H9 (cell line): ENCODE measurements at regions not wholly inside any gene's neighbourhood (a gene's known extent, or its start where the extent isn't known, plus 50 kb on each side); places are given as distances from the start of the nearest gene placed in this dataset.

Source experiments
- DNase-seq: peaks from one replicate; pipeline ENCODE4 v3.0.0-alpha.2; 2017
- H2AFZ ChIP-seq: one replicate; pipeline ENCODE4 v1.6.1; 2013; ENCODE audit warnings: mild to moderate bottlenecking, low read length, control low read depth, moderate library complexity
- H2AK5ac ChIP-seq: 2 replicates; pipeline ENCODE4 v1.6.1; 2013; ENCODE audit warnings: low read length, control low read depth, mixed read lengths; ENCODE audit not compliant: insufficient read length
- H2BK120ac ChIP-seq: one replicate; pipeline ENCODE4 v1.6.1; 2013; ENCODE audit warnings: low read depth, mild to moderate bottlenecking, low read length, control low read depth, inconsistent platforms; ENCODE audit not compliant: poor library complexity, severe bottlenecking
- H2BK12ac ChIP-seq: 2 replicates; pipeline ENCODE4 v1.6.1; 2013; ENCODE audit warnings: low read length, control low read depth, mixed read lengths, low read depth; ENCODE audit not compliant: insufficient read length
- H2BK15ac ChIP-seq: 2 replicates; pipeline ENCODE4 v1.6.1; 2013; ENCODE audit warnings: low read depth, low read length, control low read depth
- H2BK20ac ChIP-seq: one replicate; pipeline ENCODE4 v1.6.1; 2013; ENCODE audit warnings: low read depth, mild to moderate bottlenecking, low read length, control low read depth, inconsistent platforms; ENCODE audit not compliant: poor library complexity, severe bottlenecking
- H2BK5ac ChIP-seq: 2 replicates; pipeline ENCODE4 v1.6.1; 2013; ENCODE audit warnings: low read length, control low read depth, mixed read lengths; ENCODE audit not compliant: insufficient read length
- H3K14ac ChIP-seq: 2 replicates; pipeline ENCODE4 v1.6.1; 2013; ENCODE audit warnings: low read length, control low read depth; ENCODE audit not compliant: insufficient read depth
- H3K18ac ChIP-seq: 2 replicates; pipeline ENCODE4 v1.6.1; 2013; ENCODE audit warnings: low read depth, mild to moderate bottlenecking, mixed read lengths, low read length, control low read depth; ENCODE audit not compliant: insufficient read length
- H3K23ac ChIP-seq: 2 replicates; pipeline ENCODE4 v1.6.1; 2013; ENCODE audit warnings: low read length, control low read depth, mixed read lengths, low read depth; ENCODE audit not compliant: insufficient read length
- H3K23me2 ChIP-seq: 2 replicates; pipeline ENCODE4 v1.6.1; 2013; ENCODE audit warnings: low read depth, mild to moderate bottlenecking, mixed read lengths, low read length, control low read depth; ENCODE audit not compliant: insufficient read length, poor library complexity, severe bottlenecking
- H3K27ac ChIP-seq: 2 replicates; pipeline ENCODE4 v1.5.1; 2013; ENCODE audit warnings: low read length, control low read depth, mixed read lengths, low read depth; ENCODE audit not compliant: insufficient read length
- H3K27me3 ChIP-seq: 2 replicates; pipeline ENCODE4 v1.6.1; 2013; ENCODE audit warnings: low read length, control low read depth, inconsistent platforms; ENCODE audit not compliant: insufficient read depth
- H3K4ac ChIP-seq: 2 replicates; pipeline ENCODE4 v1.6.1; 2013; ENCODE audit warnings: low read depth, mild to moderate bottlenecking, control low read depth, inconsistent platforms, low read length, moderate library complexity
- H3K4me1 ChIP-seq: 2 replicates; pipeline ENCODE4 v1.6.1; 2013; ENCODE audit warnings: low read length, control low read depth, inconsistent platforms; ENCODE audit not compliant: insufficient read depth
- H3K4me2 ChIP-seq: 2 replicates; pipeline ENCODE4 v1.6.1; 2013; ENCODE audit warnings: low read length, control low read depth, mixed read lengths; ENCODE audit not compliant: insufficient read length, insufficient read depth
- H3K56ac ChIP-seq: 2 replicates; pipeline ENCODE4 v1.6.1; 2013; ENCODE audit warnings: low read depth, mild to moderate bottlenecking, mixed read lengths, low read length, control low read depth; ENCODE audit not compliant: insufficient read length
- H3K79me1 ChIP-seq: 2 replicates; pipeline ENCODE4 v1.6.1; 2013; ENCODE audit warnings: low read depth, mild to moderate bottlenecking, moderate library complexity, low read length, control low read depth, inconsistent platforms; ENCODE audit not compliant: insufficient read depth, poor library complexity, severe bottlenecking
- H3K79me2 ChIP-seq: 2 replicates; pipeline ENCODE4 v1.6.1; 2013; ENCODE audit warnings: low read length, control low read depth, inconsistent platforms; ENCODE audit not compliant: insufficient read depth
- H3K9ac ChIP-seq: 2 replicates; pipeline ENCODE4 v1.6.1; 2013; ENCODE audit warnings: low read length, control low read depth, mixed read lengths; ENCODE audit not compliant: insufficient read length; ENCODE audit errors: extremely low read depth
- H3K9me3 ChIP-seq: one replicate; pipeline ENCODE4 v1.6.1; 2013; ENCODE audit warnings: low read depth, low read length, inconsistent platforms; ENCODE audit not compliant: control insufficient read depth
- H3T11ph ChIP-seq: one replicate; pipeline ENCODE4 v1.6.1; 2013; ENCODE audit warnings: mild to moderate bottlenecking, low read length, control low read depth, inconsistent platforms
- H4K20me1 ChIP-seq: one replicate; pipeline ENCODE4 v1.6.1; 2013; ENCODE audit not compliant: control insufficient read depth, insufficient read length, insufficient read depth
- H4K5ac ChIP-seq: 2 replicates; pipeline ENCODE4 v1.6.1; 2013; ENCODE audit warnings: low read depth, mild to moderate bottlenecking, mixed read lengths, low read length, control low read depth; ENCODE audit not compliant: insufficient read length
- H4K8ac ChIP-seq: replicated peaks from 2 replicates; pipeline ENCODE4 v1.6.1; 2013; ENCODE audit warnings: low read length, control low read depth, mixed read lengths, low read depth; ENCODE audit not compliant: insufficient read length
- H4K91ac ChIP-seq: 2 replicates; pipeline ENCODE4 v1.6.1; 2013; ENCODE audit warnings: low read depth, mild to moderate bottlenecking, moderate library complexity, mixed read lengths, low read length, control low read depth; ENCODE audit not compliant: insufficient read length
- H3K27ac Mint-ChIP-seq, 3 experiments: 2 replicates in 2 of 3; 3 replicates in 1 of 3; pipeline ENCODE4 v1.8.0; 2020 to 2021; ENCODE audit warnings: mixed read lengths in 3 of 3, mild to moderate bottlenecking in 1 of 3, moderate library complexity in 1 of 3
- H3K27me3 Mint-ChIP-seq: 2 replicates; pipeline ENCODE4 v1.8.0; 2021; ENCODE audit warnings: low read depth, mild to moderate bottlenecking, moderate library complexity, mixed read lengths
- H3K36me3 Mint-ChIP-seq, 3 experiments: 2 replicates in 2 of 3; 3 replicates in 1 of 3; pipeline ENCODE4 v1.8.0; 2020 to 2021; ENCODE audit warnings: low read depth in 3 of 3, mixed read lengths in 3 of 3; ENCODE audit not compliant: insufficient read depth in 1 of 3
- H3K4me1 Mint-ChIP-seq, 2 experiments: 2 replicates each; pipeline ENCODE4 v1.8.0; 2020; ENCODE audit warnings: mixed read lengths in 2 of 2
- H3K4me3 Mint-ChIP-seq, 2 experiments: 2 replicates in 1 of 2; 3 replicates in 1 of 2; pipeline ENCODE4 v1.8.0; 2020 to 2021; ENCODE audit warnings: mild to moderate bottlenecking in 2 of 2, mixed read lengths in 2 of 2, moderate library complexity in 1 of 2
- H3K9me3 Mint-ChIP-seq, 2 experiments: 2 replicates in 1 of 2; 3 replicates in 1 of 2; pipeline ENCODE4 v1.8.0; 2020; ENCODE audit warnings: mild to moderate bottlenecking in 2 of 2, mixed read lengths in 2 of 2, moderate library complexity in 1 of 2
- WGBS: extraction: QIAGEN DNeasy Blood & Tissue Kit; methylation state at CpG from one replicate; pipeline ENCODE4 v1.1.7; 2013; ENCODE audit warnings: missing lambda C conversion rate, low lambda C conversion rate, mixed read lengths; ENCODE audit not compliant: insufficient read length; ENCODE audit errors: extremely low coverage; 5-methylcytosine and 5-hydroxymethylcytosine counted together
- TF ChIP-seq, protein P1 (sequence below): fragments of 200-600 bp; sonication (generic); conservative IDR thresholded peaks from 3 replicates; pipeline ENCODE4 v1.8.0; 2021; ENCODE audit warnings: antibody characterized with exemption, mild to moderate bottlenecking

DNA sequence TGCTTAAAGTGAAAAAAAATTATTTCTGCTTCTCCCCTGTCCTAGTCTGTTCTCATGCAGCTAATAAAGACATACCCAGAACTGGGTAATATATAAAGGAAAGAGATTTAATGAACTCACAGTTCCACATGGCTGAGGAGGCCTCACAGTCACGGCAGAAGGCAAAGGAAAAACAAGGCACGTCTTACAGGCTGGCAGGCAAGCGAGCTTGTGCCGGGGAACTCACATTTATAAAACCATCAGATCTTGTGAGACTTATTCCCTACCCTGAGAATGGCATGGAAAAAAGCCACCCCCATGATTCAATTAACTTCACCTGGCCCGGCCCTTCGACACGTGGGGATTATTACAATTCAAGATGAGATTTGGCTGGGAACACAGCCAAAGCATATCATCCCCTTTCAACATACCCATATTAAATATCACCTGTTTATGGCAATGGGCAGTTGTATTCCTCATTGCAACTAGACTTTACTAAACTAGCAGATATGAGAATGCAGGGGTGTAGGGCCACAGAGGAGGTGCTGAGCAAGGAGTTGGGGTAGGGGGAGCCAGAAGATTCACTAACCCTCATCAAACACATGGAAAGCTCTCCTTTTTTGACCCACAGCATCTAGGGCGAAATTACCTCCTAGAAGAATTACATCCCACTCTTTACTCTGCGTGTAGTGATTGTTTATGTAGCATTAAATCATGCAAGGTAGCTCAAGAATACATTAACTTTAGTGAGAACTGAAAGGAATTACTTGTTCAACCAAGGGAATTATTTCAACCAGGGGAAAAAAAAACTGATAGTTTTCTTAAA, 183.3 kb upstream of the DOK6 start:
- no peak overlapping the region for H3K14ac ChIP-seq
- H3T11ph ChIP-seq = no peak overlapping the region
- peaks cover 2 to 7% of the 10 kb centered on the region in 2 experiments; a peak in 3 of 4 replicates for H3K4me1 Mint-ChIP-seq
- no peak overlapping the region for H3K27ac ChIP-seq
- no peak overlapping the region for H3K23ac ChIP-seq
- H2BK12ac ChIP-seq = no peak overlapping the region
- H3K79me2 ChIP-seq = no peaks in the 10 kb centered on the region
- H3K27ac Mint-ChIP-seq = no peak overlapping the region; a peak in 1 of 7 replicates
- H3K9me3 Mint-ChIP-seq = no peaks in the 10 kb centered on the region
- no peak overlapping the region for H4K8ac ChIP-seq
- H3K27me3 ChIP-seq = no peaks in the 10 kb centered on the region
- H2BK20ac ChIP-seq = no peak overlapping the region
- no peak overlapping the region for H3K18ac ChIP-seq
- no peaks in the 10 kb centered on the region for H4K20me1 ChIP-seq
- H2BK120ac ChIP-seq = no peak overlapping the region
- no peaks in the 10 kb centered on the region for H3K79me1 ChIP-seq
- no peak overlapping the region for H3K4ac ChIP-seq
- H4K5ac ChIP-seq = no peak overlapping the region
- H3K56ac ChIP-seq = no peak overlapping the region
- no peak overlapping the region for H2BK15ac ChIP-seq
- no peak overlapping the region for H3K4me2 ChIP-seq
- DNase-seq = no peak
- H3K36me3 Mint-ChIP-seq = no peaks in the 10 kb centered on the region
- TF ChIP-seq, protein P1, sequence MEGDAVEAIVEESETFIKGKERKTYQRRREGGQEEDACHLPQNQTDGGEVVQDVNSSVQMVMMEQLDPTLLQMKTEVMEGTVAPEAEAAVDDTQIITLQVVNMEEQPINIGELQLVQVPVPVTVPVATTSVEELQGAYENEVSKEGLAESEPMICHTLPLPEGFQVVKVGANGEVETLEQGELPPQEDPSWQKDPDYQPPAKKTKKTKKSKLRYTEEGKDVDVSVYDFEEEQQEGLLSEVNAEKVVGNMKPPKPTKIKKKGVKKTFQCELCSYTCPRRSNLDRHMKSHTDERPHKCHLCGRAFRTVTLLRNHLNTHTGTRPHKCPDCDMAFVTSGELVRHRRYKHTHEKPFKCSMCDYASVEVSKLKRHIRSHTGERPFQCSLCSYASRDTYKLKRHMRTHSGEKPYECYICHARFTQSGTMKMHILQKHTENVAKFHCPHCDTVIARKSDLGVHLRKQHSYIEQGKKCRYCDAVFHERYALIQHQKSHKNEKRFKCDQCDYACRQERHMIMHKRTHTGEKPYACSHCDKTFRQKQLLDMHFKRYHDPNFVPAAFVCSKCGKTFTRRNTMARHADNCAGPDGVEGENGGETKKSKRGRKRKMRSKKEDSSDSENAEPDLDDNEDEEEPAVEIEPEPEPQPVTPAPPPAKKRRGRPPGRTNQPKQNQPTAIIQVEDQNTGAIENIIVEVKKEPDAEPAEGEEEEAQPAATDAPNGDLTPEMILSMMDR = no peak
- H3K9me3 ChIP-seq = no peaks in the 10 kb centered on the region
- H3K4me1 ChIP-seq = no peaks in the 10 kb centered on the region
- no CpG with 5 or more reads among the region's 9 CpGs for WGBS
- H2AFZ ChIP-seq = no peak overlapping the region
- no peaks in the 10 kb centered on the region for H3K27me3 Mint-ChIP-seq
- no peak overlapping the region for H2AK5ac ChIP-seq
- no peak overlapping the region for H4K91ac ChIP-seq
- H3K4me3 Mint-ChIP-seq = no peak overlapping the region
- H3K9ac ChIP-seq = no peak overlapping the region
- no peaks in the 10 kb centered on the region for H3K23me2 ChIP-seq
- no peak overlapping the region for H2BK5ac ChIP-seq
